ENCODE measurements at regions not wholly inside any gene's neighbourhood (a gene's known extent, or its start where the extent isn't known, plus 50 kb on each side); places are given as distances from the start of the nearest gene placed in this dataset.

DNA sequence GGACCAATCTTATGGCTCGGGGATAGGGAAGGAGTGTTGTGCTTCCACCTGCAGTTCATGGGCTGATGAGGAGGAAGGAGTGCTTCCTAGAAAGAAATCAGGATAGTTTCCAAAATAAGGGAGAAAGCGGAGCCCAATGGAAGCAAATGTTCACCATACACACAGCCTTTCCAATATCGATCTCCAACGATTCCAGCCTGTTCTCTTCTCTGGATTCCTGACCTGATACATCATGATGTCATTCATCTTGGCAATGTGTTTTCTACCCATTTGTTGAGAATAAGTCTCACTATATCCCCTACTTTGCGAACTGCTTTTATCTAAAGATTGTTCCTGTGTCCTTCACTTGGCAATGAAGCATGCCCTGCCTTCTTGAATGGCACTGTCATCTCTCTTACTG is 205.3 kb upstream of the SIX2 start:
- H3K36me3 ChIP-seq (ENCODE audit: control insufficient read depth, insufficient read depth, low read length), result no peaks in the 10 kb centered on the region
- TF ChIP-seq, protein P1, sequence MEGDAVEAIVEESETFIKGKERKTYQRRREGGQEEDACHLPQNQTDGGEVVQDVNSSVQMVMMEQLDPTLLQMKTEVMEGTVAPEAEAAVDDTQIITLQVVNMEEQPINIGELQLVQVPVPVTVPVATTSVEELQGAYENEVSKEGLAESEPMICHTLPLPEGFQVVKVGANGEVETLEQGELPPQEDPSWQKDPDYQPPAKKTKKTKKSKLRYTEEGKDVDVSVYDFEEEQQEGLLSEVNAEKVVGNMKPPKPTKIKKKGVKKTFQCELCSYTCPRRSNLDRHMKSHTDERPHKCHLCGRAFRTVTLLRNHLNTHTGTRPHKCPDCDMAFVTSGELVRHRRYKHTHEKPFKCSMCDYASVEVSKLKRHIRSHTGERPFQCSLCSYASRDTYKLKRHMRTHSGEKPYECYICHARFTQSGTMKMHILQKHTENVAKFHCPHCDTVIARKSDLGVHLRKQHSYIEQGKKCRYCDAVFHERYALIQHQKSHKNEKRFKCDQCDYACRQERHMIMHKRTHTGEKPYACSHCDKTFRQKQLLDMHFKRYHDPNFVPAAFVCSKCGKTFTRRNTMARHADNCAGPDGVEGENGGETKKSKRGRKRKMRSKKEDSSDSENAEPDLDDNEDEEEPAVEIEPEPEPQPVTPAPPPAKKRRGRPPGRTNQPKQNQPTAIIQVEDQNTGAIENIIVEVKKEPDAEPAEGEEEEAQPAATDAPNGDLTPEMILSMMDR (IDR thresholded peaks at IDR 0.05; ENCODE audit: insufficient read depth, low read length, severe bottlenecking), result no peak
- no peak overlapping the region for H3K4me3 ChIP-seq (ENCODE audit: low read depth, low read length)
- FAIRE-seq, result no peak
- H3K27me3 ChIP-seq (ENCODE audit: control insufficient read depth, insufficient read depth, low read length), result no peaks in the 10 kb centered on the region
- DNase-seq (ENCODE audit: low read depth), result no peak

DNA sequence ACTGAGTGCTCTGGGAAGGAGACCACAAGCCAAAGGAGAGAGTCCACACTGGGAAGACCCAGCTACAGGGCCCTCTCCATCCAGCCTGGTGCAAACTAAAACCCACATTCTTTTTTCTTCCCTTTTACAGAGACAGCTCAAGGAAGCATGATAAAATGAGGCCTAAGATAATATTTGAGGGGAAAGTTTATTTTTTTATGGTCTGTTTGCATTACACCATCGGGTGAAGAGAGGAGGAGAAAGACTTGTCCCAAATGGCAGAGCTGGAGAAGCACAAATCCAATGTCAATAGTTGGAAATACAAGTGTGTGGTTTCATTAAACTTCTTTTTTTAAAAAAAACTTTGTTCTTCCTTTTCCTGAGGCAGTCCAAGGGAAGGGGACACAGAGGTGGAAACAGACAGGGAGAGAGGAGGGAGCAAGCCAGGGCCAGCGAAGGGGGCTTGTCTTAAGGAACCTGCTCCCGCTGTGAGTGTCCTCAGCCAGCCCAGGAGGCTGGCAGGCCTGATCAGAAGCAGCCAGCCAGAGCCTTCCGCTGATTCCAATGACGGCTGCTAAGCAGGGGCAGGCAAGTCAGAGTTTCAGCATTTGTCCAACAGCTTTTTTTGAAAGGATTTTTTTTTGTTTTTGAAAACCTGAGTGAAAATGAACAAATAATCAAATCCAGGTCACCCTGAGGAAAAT is 203.8 kb upstream of the SIX2 start:
- TF ChIP-seq, protein P1 (IDR thresholded peaks at IDR 0.05; ENCODE audit: insufficient read depth, low read length, severe bottlenecking), result no peak
- Histone ChIP-seq H3K27me3 (ENCODE audit: control insufficient read depth, insufficient read depth, low read length) (no peaks in the 10 kb centered on the region), H3K4me3 (ENCODE audit: low read depth, low read length) (no peak overlapping the region), H3K36me3 (ENCODE audit: control insufficient read depth, insufficient read depth, low read length) (no peaks in the 10 kb centered on the region)
- no peak for DNase-seq (ENCODE audit: low read depth)
- FAIRE-seq, result no peak

DNA sequence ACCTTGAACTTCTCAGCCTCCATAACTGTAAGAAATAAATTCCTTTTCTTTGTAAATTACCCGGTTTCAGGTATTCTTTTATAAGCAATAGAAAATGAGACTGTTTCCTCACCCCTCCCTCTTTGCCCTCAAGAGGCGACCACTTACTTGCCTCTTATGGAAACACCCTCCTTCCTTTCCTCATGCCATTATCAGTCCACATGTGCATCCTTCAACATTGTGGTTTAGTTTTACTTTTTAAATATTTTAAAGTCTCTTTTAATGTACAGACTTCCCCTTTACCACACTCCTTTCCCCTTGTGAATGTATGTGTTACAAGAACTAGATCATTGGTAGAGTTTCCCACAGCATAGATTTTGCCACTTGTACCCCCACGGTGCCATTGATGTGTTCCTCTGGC is 202.4 kb upstream of the SIX2 start:
- Histone ChIP-seq H3K4me3 (ENCODE audit: low read depth, low read length) (no peak overlapping the region), H3K36me3 (ENCODE audit: control insufficient read depth, insufficient read depth, low read length) (no peaks in the 10 kb centered on the region), H3K27me3 (ENCODE audit: control insufficient read depth, insufficient read depth, low read length) (no peaks in the 10 kb centered on the region)
- no peak for DNase-seq (ENCODE audit: low read depth)
- FAIRE-seq, result no peak
- TF ChIP-seq, protein P1 (IDR thresholded peaks at IDR 0.05; ENCODE audit: insufficient read depth, low read length, severe bottlenecking), result no peak

DNA sequence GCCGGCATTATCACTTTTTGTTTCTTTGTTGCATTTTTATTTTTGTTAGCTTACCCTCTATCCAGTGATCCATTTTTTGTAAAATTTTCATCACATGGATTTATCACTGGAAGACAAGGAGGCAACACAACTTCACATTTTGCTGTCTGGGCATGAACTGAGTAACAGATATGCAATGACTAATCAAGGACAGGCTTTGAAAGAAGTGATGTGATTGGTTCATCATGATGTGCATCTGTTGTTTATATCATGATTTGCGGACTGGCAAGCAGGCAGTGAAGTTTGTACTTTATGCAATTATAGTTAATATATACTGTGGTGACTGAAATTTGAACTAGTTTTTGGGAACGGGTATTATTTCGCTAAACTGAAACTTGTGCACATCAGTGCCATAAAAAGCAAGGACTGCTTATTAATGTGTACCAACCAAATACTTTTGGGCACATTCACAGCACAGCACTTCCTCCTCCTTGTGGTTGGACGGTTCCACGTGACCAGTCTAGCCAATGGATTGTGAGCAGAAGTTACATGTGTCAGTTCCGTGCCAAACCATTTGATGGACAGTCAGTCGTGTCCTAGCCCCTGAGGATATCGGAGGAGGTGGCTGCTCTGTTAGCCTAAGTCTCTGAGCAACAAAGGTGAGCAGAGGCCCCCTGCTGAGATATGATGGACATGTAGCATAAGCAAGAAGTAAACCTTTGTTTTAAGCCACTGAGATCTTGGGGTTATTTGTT is 201.4 kb upstream of the SIX2 start:
- Histone ChIP-seq H3K4me3 (ENCODE audit: low read depth, low read length) (no peak overlapping the region), H3K27me3 (ENCODE audit: control insufficient read depth, insufficient read depth, low read length) (no peaks in the 10 kb centered on the region), H3K36me3 (ENCODE audit: control insufficient read depth, insufficient read depth, low read length) (no peaks in the 10 kb centered on the region)
- TF ChIP-seq, protein P1 (IDR thresholded peaks at IDR 0.05; ENCODE audit: insufficient read depth, low read length, severe bottlenecking), result no peak
- peak; percentile 43 for FAIRE-seq
- peak; percentile 71 for DNase-seq (ENCODE audit: low read depth)

DNA sequence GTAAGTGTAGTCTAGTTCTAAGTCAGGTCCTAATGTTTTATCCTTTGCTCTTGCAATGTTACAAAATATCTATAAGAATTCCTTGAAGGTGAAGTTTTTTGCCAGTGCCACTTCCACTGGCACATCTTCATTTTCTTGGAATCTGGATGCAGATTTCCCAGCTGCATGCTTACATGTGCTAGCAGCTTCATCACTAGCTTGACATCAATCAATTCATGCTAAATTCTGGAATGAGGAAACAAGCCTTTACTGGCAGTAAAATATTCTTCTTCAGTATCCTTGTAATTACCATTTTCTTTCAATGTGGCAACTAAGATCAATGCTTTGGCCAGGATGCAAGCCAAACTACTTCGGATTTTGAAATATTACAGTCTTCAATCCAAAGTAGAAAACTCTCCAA is 200.6 kb upstream of the SIX2 start:
- Histone ChIP-seq H3K36me3 (ENCODE audit: control insufficient read depth, insufficient read depth, low read length) (no peaks in the 10 kb centered on the region), H3K4me3 (ENCODE audit: low read depth, low read length) (no peak overlapping the region), H3K27me3 (ENCODE audit: control insufficient read depth, insufficient read depth, low read length) (no peaks in the 10 kb centered on the region)
- no peak for FAIRE-seq
- no peak for DNase-seq (ENCODE audit: low read depth)
- TF ChIP-seq, protein P1 (IDR thresholded peaks at IDR 0.05; ENCODE audit: insufficient read depth, low read length, severe bottlenecking), result no peak
